Glutamatergic neuron (in vitro differentiated cells): ENCODE measurements at regions not wholly inside any gene's neighbourhood (a gene's known extent, or its start where the extent isn't known, plus 50 kb on each side); places are given as distances from the start of the nearest gene placed in this dataset.

Experiments
- DNase-seq: peaks from one replicate; pipeline ENCODE4 v3.0.0; 2022
- H3K27ac Mint-ChIP-seq: one replicate; pipeline ENCODE4 v1.8.0; 2020; ENCODE audit warnings: mild to moderate bottlenecking, mixed read lengths, inconsistent platforms; ENCODE audit not compliant: unreplicated experiment
- H3K27me3 Mint-ChIP-seq: one replicate; pipeline ENCODE4 v1.8.0; 2020; ENCODE audit warnings: mild to moderate bottlenecking, moderate library complexity, mixed read lengths, inconsistent platforms; ENCODE audit not compliant: unreplicated experiment
- H3K36me3 Mint-ChIP-seq: one replicate; pipeline ENCODE4 v1.8.0; 2020; ENCODE audit warnings: mild to moderate bottlenecking, mixed read lengths, inconsistent platforms; ENCODE audit not compliant: unreplicated experiment
- H3K4me1 Mint-ChIP-seq: one replicate; pipeline ENCODE4 v1.8.0; 2020; ENCODE audit warnings: mild to moderate bottlenecking, low read depth, mixed read lengths, inconsistent platforms; ENCODE audit not compliant: unreplicated experiment
- H3K4me3 Mint-ChIP-seq: one replicate; pipeline ENCODE4 v1.8.0; 2020; ENCODE audit warnings: mild to moderate bottlenecking, mixed read lengths, inconsistent platforms; ENCODE audit not compliant: unreplicated experiment
- H3K9me3 Mint-ChIP-seq: one replicate; pipeline ENCODE4 v1.8.0; 2020; ENCODE audit warnings: mild to moderate bottlenecking, moderate library complexity, mixed read lengths, inconsistent platforms; ENCODE audit not compliant: unreplicated experiment
- TF ChIP-seq, protein P1 (sequence below): fragments of 200-600 bp; sonication (generic); IDR thresholded peaks from one replicate; pipeline ENCODE4 v1.5.0; 2021; ENCODE audit not compliant: partially characterized antibody, unreplicated experiment

DNA sequence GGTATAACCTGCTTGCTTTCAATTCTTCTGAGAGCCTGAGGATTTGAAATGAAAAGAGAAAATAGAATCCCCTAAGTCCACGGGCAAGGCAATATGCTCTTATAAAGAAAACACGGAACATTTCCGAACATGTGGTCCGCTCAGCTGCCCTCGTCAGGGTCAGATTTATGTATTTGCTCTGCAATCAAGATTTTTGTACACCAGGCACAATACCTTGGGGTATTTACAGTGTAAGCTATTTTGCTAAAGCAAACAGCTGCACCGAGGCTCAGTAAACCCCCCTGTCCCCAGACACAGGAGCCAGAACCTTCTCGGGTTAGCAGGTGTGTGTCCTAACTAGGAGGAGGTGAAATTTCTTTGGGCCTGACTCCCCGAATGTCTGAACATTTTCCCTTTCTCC is 155.8 kb upstream of the LRIG1 start:
- no peak overlapping the region for H3K4me3 Mint-ChIP-seq
- no peaks in the 10 kb centered on the region for H3K4me1 Mint-ChIP-seq
- H3K9me3 Mint-ChIP-seq = no peaks in the 10 kb centered on the region

DNA sequence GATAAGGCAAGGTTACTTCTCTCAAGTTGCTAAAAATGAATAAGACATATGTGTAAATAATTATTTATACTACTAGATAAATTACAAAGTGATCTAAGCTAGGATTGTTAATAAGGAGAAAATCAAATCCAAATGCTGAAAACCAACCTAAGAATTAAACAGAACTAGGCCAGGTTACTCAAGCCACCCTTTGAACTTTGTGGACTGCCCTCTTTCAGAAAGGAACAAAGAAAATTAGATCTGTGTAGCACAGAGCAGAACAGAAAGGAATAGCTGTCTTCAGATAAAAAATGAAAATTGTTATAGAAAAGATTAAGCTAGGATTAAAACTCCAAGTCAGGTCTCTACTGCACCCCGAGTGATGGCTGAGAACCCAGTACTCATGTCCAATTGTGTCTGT is 158.2 kb upstream of the LRIG1 start:
- Mint-ChIP-seq H3K27me3 (peaks cover 2% of the 10 kb centered on the region), H3K9me3 (no peaks in the 10 kb centered on the region), H3K27ac (no peak overlapping the region), H3K36me3 (no peaks in the 10 kb centered on the region), H3K4me1 (no peaks in the 10 kb centered on the region), H3K4me3 (no peak overlapping the region)
- TF ChIP-seq, protein P1, sequence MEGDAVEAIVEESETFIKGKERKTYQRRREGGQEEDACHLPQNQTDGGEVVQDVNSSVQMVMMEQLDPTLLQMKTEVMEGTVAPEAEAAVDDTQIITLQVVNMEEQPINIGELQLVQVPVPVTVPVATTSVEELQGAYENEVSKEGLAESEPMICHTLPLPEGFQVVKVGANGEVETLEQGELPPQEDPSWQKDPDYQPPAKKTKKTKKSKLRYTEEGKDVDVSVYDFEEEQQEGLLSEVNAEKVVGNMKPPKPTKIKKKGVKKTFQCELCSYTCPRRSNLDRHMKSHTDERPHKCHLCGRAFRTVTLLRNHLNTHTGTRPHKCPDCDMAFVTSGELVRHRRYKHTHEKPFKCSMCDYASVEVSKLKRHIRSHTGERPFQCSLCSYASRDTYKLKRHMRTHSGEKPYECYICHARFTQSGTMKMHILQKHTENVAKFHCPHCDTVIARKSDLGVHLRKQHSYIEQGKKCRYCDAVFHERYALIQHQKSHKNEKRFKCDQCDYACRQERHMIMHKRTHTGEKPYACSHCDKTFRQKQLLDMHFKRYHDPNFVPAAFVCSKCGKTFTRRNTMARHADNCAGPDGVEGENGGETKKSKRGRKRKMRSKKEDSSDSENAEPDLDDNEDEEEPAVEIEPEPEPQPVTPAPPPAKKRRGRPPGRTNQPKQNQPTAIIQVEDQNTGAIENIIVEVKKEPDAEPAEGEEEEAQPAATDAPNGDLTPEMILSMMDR = no peak
- DNase-seq = no peak

More for the DNA sequence above, 155.8 kb upstream of the LRIG1 start:
- TF ChIP-seq, protein P1 = no peak
- Mint-ChIP-seq H3K27me3 (peaks cover 3% of the 10 kb centered on the region), H3K36me3 (no peaks in the 10 kb centered on the region), H3K27ac (no peak overlapping the region)
- DNase-seq = no peak

DNA sequence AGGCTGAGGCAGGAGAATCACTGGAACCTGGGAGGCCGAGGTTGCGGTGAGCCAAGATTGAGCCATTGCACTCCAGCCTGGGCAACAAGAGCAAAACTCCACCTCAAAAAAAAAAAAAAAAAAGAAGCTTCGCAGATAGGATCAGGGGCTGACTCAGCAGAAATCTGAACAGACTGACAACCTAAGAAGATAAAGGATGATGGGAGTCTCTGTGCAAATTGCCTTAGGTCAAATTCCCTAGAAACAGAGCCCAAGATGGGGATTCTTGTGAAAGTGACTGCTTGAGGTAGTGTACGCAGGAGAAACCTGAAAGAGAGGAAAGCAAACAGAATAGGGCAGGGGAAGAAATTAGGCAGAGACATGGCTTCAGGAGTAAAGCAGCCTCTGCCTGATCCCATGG is 160.8 kb upstream of the LRIG1 start:
- DNase-seq = no peak
- no peaks in the 10 kb centered on the region for H3K4me1 Mint-ChIP-seq

DNA sequence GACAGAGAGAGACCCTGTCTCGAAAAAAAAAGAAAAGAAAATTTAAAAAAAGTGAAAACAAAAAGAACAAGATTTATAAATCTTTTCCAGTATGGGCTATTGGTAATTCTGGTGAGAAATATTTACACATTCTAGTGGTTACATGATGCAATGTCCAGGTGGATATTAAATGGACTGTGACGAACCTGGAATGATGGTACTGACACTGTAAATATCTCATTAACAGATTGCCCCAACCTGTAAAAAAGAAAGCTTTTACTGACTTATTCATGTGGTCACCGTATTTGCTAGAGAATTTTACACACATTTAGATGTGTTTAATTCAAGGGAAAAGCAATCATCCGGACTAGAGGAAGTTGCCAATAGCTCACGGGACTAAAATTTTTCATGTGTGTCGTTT is 162.1 kb upstream of the LRIG1 start:
- Mint-ChIP-seq H3K4me1 (no peaks in the 10 kb centered on the region), H3K36me3 (no peaks in the 10 kb centered on the region), H3K9me3 (no peaks in the 10 kb centered on the region), H3K27me3 (peaks cover 4% of the 10 kb centered on the region), H3K4me3 (no peak overlapping the region), H3K27ac (no peak overlapping the region)
- no peak for DNase-seq
- TF ChIP-seq, protein P1 = no peak

More for the DNA sequence above, 160.8 kb upstream of the LRIG1 start:
- Mint-ChIP-seq H3K27ac (no peak overlapping the region), H3K36me3 (no peaks in the 10 kb centered on the region), H3K9me3 (no peaks in the 10 kb centered on the region), H3K4me3 (no peak overlapping the region), H3K27me3 (peaks cover 4% of the 10 kb centered on the region)
- TF ChIP-seq, protein P1 = no peak

DNA sequence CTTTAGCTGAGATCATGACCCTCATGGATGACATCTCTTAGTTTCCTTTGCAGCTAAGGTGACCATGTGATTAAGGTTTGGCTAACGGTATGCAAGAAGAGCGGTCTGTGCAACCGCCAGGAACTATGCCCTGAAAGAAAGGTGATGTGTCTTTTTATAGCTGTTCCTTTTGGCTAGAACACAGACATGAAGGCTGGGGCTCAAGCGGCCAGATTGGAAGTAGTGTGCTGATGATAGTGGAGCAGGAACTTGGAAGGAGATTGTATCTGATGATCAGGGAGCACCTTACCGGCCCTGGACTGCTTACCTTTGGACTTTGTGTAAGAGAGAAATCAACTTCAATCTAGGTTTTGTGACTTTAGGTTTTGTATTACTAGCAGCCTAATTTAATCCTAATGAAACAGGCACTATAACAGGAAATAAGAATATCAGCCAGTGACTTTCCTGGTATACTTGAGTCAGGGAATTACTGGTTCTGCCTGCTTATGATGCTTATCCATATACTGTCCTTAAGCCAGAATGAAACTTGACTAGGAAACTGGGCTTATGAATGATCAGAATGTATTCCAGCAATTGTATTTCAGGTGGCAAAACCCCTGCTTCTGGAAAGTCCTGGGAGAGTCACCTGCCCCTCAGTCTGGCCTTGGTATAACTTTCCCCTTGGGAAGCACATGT is 164.3 kb upstream of the LRIG1 start:
- Mint-ChIP-seq H3K9me3 (no peaks in the 10 kb centered on the region), H3K4me3 (no peak overlapping the region)

More for the DNA sequence above, 164.3 kb upstream of the LRIG1 start:
- no peaks in the 10 kb centered on the region for H3K4me1 Mint-ChIP-seq
- H3K27ac Mint-ChIP-seq = no peak overlapping the region
- no peak for DNase-seq
- H3K27me3 Mint-ChIP-seq = peaks cover 4% of the 10 kb centered on the region
- TF ChIP-seq, protein P1 = no peak
- no peaks in the 10 kb centered on the region for H3K36me3 Mint-ChIP-seq
